Transverse colon (tissue), 4 donors: ENCODE measurements at regions not wholly inside any gene's neighbourhood (a gene's known extent, or its start where the extent isn't known, plus 50 kb on each side); places are given as distances from the start of the nearest gene placed in this dataset.

ENCODE experiments used
- DNase-seq: peaks from one replicate; pipeline ENCODE4 v3.0.0-alpha.2; 2019
- H3K27ac ChIP-seq, 4 donors: fragments of 200-600 bp; sonication (generic); 2 replicates each; pipeline ENCODE4 v1.5.1; 2016 to 2018; ENCODE audit warnings: inconsistent platforms in 4 of 4
- H3K27me3 ChIP-seq: fragments of 200-600 bp; sonication (generic); 2 replicates; pipeline ENCODE4 v1.5.1; 2017; ENCODE audit warnings: inconsistent platforms
- H3K36me3 ChIP-seq, 4 donors: fragments of 200-600 bp; sonication (generic); 2 replicates each; pipeline ENCODE4 v1.5.1; 2017 to 2019; ENCODE audit warnings: inconsistent platforms in 4 of 4
- H3K4me1 ChIP-seq, 4 donors: fragments of 200-600 bp; sonication (generic); 2 replicates each; pipeline ENCODE4 v1.5.1; 2017 to 2020; ENCODE audit warnings: inconsistent platforms in 4 of 4
- H3K4me3 ChIP-seq, 4 donors: fragments of 200-600 bp; sonication (generic); 1 replicate in 1 of 4; 2 replicates in 3 of 4; pipeline versions ENCODE4 v1.5.1 to v1.6.1; 2017 to 2019; ENCODE audit warnings: inconsistent platforms in 4 of 4
- H3K9me3 ChIP-seq, 2 donors: fragments of 200-600 bp; sonication (generic); 2 replicates each; pipeline ENCODE4 v1.5.1; 2017 to 2019; ENCODE audit warnings: inconsistent platforms in 2 of 2
- EP300 ChIP-seq: sonication (generic); formaldehyde crosslinking; IDR thresholded peaks from one replicate; pipeline ENCODE4 v1.6.1; 2017; ENCODE audit warnings: antibody characterized with exemption, low read depth
- POLR2A ChIP-seq: fragments of 450-650 bp; IDR thresholded peaks from one replicate; pipeline ENCODE4 v1.6.1; 2016; ENCODE audit warnings: antibody characterized with exemption, mild to moderate bottlenecking, moderate library complexity
- POLR2AphosphoS5 ChIP-seq, 3 donors: sonication (generic); formaldehyde crosslinking; IDR thresholded peaks; one replicate each; pipeline ENCODE4 v1.6.1; 2016; ENCODE audit warnings: antibody characterized with exemption in 3 of 3
- WGBS, 2 donors: methylation state at CpG; one replicate each; pipeline ENCODE4 v1.1.5; 2018; ENCODE audit warnings: low coverage in 1 of 2; 5-methylcytosine and 5-hydroxymethylcytosine counted together
- in situ Hi-C, 4 donors: fragments of 200-750 bp; cut with MboI; loops; one replicate each; pipeline versions ENCODE4 v1.15.0 to v1.15.1; 2017; ENCODE audit warnings: low sequenced_read_pairs in 3 of 4, low pct_ligation_motif_present in 1 of 4, low pct_unique_long_range_greater_than_20kb in 1 of 4
- intact Hi-C: fragments of 100-400 bp; cut with DNase I; formaldehyde crosslinking; loops from one replicate; pipeline ENCODE4 v1.15.1; 2023; ENCODE audit warnings: low total_unique reads
- TF ChIP-seq, protein P1 (sequence below), 5 experiments: fragments of 200-600 bp in 3 of 5; fragments of 450-650 bp in 2 of 5; sonication (generic) in 3 of 5; IDR thresholded peaks; 1 replicate in 2 of 5; 2 replicates in 3 of 5; pipeline ENCODE4 v1.5.1; 2016 to 2017; ENCODE audit warnings: antibody characterized with exemption in 5 of 5, inconsistent platforms in 3 of 5, mild to moderate bottlenecking in 2 of 5, moderate library complexity in 1 of 5

DNA sequence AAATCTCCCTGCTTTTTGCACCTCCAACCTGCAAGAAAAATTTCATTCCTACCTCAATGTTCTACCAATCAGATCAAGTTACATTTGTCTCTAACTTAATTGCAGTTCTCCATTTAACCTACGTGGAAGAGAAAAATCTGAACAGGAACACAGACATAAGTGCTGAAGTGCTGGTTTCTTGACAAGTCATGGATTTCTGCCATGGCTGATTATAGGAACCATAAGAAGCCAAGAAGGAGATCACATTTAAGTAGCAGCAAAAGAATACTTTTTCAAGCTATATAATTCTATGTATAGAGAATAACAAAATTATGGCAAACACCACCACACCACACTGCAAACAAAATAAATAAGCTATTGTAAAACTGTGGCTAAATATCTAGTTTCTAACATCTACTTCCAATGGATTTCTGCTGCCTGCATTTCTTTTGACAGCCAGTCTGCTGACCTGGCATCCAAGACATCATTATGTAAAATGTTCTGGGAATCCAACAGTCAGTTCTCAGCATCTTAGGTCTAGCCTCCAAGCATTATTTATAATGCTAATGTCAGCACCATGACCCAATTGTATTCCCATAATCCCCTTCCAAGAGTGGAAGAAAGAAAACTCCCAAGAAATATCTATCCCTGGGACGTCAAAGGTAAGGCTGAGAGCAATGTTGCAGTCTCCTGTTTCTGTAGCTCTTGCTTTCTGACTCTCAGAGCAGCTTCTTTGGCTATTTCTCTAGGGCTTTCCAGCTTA lies 50.8 kb upstream of the GAB1 start:
- intact Hi-C loops (no loop called here), in situ Hi-C loops (no loop called here)
- WGBS, 2 donors, result 49 to 73% methylated on average over 2 of the region's 2 CpGs
- Histone ChIP-seq H3K4me1 (peaks cover 0 to 7% (median 0%) of the 10 kb centered on the region in 4 donors), H3K27me3 (no peaks in the 10 kb centered on the region), H3K9me3 (no peaks in the 10 kb centered on the region), H3K27ac (peak overlapping the region; percentile 42 to 65 (median 54)), H3K4me3 (no peak overlapping the region), H3K36me3 (no peaks in the 10 kb centered on the region)
- TF ChIP-seq EP300, result no peak
- TF ChIP-seq POLR2A, result no peak
- TF ChIP-seq POLR2AphosphoS5 (IDR thresholded peaks at IDR 0.05), result no peak
- TF ChIP-seq, protein P1, sequence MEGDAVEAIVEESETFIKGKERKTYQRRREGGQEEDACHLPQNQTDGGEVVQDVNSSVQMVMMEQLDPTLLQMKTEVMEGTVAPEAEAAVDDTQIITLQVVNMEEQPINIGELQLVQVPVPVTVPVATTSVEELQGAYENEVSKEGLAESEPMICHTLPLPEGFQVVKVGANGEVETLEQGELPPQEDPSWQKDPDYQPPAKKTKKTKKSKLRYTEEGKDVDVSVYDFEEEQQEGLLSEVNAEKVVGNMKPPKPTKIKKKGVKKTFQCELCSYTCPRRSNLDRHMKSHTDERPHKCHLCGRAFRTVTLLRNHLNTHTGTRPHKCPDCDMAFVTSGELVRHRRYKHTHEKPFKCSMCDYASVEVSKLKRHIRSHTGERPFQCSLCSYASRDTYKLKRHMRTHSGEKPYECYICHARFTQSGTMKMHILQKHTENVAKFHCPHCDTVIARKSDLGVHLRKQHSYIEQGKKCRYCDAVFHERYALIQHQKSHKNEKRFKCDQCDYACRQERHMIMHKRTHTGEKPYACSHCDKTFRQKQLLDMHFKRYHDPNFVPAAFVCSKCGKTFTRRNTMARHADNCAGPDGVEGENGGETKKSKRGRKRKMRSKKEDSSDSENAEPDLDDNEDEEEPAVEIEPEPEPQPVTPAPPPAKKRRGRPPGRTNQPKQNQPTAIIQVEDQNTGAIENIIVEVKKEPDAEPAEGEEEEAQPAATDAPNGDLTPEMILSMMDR (IDR thresholded peaks at IDR 0.05), result no peak
- DNase-seq, result no peak

GRCh38 chr4:143286701-143287571 lies 49.7 kb upstream of the GAB1 start:
- in situ Hi-C loops (no loop called here), intact Hi-C loops (no loop called here)
- Histone ChIP-seq H3K9me3 (no peaks in the 10 kb centered on the region), H3K36me3 (no peaks in the 10 kb centered on the region), H3K4me1 (peaks cover 0 to 7% (median 0%) of the 10 kb centered on the region in 4 donors), H3K4me3 (no peak overlapping the region), H3K27ac (peak overlapping the region; percentile 42 to 65 (median 54)), H3K27me3 (no peaks in the 10 kb centered on the region)
- TF ChIP-seq POLR2A (no peak), POLR2AphosphoS5 (IDR thresholded peaks at IDR 0.05) (no peak), EP300 (no peak)
- TF ChIP-seq, protein P1 (IDR thresholded peaks at IDR 0.05), result no peak
- WGBS, 2 donors, result 50 to 76% methylated on average over 7 of the region's 7 CpGs
- no peak for DNase-seq
